Stimulated activated CD8-positive, alpha-beta memory T cell treated with anti-CD3 and anti-CD28 coated beads, Interleukin-7, amount 100 ng/mL, for 4 hours (primary cell): ENCODE measurements at regions not wholly inside any gene's neighbourhood (a gene's known extent, or its start where the extent isn't known, plus 50 kb on each side); places are given as distances from the start of the nearest gene placed in this dataset.

ENCODE experiments used
- DNase-seq, 2 donors: peaks; one replicate each; pipeline ENCODE4 v3.0.0-alpha.2; 2020; ENCODE audit warnings: low read depth in 2 of 2

DNA sequence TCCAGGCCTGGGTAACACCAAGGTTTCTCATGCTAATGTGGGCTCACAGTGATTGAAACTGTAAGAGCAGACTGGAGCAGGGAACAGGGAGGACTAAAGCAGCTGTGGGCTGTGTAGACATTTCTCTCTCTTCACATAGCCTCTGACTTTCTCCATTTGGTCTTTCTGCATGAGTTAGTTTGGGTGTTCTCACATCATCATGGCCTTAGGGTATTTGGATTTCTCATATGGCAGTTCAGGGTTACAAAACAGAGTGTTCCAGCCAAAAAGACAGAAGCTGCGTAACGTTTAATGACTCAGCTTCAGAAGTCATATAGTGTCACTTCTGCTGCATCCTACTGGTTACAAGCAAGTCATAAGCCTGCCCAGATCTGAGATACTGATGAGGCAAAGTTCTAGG, 52.0 kb upstream of the OSBPL8 start:
- DNase-seq: no peak

- DNase-seq: no peak
Measured at GRCh38 chr12:76614364-76614763, 54.8 kb upstream of the OSBPL8 start.

GRCh38 chr12:76618031-76618430, 58.5 kb upstream of the OSBPL8 start:
- DNase-seq: no peak

DNA sequence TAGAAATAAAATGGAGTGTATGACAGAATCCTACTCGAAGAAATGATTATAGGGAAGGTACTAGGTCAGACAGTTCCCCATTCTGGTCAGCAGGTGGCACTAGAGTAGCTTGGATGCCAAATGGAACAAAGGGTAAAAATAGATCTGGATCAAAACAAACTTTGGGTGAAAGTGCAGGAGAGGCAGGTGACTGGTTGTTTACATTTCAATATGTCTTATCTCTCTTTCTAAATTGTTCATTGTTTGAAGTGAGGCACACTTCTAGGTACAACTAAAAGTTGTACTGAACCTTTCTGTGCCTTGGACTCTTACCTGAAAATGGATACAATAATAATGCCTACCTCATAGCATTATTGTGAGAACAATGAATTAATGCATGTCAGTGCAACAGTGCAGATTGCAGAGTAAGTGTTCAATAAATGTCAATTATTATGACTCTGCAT, 62.0 kb upstream of the OSBPL8 start:
- DNase-seq: peak; percentile 31 to 56

DNA sequence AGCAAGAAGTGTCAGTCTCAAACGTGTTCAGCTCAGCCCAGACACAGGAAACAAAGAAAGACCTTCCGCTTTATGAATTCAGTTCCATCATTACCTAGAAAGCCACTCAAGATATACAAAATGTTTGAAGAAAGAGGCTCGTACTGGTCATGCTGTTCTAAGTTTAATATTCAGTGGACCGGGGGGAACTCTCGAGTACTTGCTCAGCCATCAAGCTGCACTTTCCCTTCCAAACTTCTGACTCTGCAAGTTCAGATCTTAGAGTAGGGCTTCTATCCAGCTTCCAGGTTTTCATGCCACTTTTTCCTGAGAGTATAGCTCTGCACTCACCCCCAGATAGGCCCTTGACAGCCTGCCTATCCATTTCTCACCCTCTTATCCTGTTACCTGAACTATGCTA, 62.8 kb upstream of the OSBPL8 start:
- no peak for DNase-seq

GRCh38 chr12:76622915-76623314, 63.3 kb upstream of the OSBPL8 start:
- no peak for DNase-seq

GRCh38 chr12:76623931-76624330, 64.4 kb upstream of the OSBPL8 start:
- DNase-seq: no peak

GRCh38 chr12:76627346-76628135, 68.0 kb upstream of the OSBPL8 start:
- no peak for DNase-seq

GRCh38 chr12:76628745-76629144, 69.2 kb upstream of the OSBPL8 start:
- DNase-seq: no peak

DNA sequence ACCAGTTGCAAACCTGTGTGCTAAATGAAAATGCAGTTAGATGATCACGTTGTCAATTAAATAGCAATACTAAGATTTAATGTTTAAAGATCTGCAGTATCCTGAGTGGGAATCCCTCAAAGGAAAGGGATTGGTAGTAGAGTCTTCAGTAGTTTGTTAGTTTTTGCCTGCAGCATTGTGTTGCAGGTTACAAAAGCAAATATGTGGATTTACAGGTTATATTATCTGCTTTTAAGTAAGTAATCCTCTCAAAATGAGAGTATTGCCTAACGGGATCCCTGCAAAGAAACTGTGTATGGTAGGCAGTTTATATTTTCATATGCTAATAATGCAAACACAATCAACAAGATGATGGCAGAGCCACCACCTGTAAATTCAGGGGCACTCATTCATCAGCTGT, 72.2 kb upstream of the OSBPL8 start:
- no peak for DNase-seq

- no peak for DNase-seq
Measured at GRCh38 chr12:76633415-76633814, 73.8 kb upstream of the OSBPL8 start.

DNA sequence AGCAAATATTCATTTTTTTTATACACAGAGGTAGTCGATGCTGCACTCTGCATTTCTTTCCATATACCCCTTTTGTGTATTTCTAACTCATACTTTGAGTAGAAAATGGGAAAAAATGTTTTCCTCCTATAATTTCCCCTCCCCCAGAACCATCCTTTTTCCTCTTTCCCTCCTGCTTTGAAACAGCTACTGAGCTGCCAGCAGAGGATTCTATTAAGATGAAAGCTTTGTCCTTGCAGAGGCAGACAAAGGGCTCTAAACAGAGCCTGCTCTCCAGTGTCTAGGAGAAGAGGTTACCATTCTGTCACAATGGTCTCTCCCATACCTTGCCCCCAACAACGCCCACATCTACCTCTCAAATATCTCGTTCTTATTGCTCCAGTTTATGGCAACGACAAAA, 74.6 kb upstream of the OSBPL8 start:
- DNase-seq: no peak

GRCh38 chr12:76636121-76636692, 76.6 kb upstream of the OSBPL8 start:
- no peak for DNase-seq

DNA sequence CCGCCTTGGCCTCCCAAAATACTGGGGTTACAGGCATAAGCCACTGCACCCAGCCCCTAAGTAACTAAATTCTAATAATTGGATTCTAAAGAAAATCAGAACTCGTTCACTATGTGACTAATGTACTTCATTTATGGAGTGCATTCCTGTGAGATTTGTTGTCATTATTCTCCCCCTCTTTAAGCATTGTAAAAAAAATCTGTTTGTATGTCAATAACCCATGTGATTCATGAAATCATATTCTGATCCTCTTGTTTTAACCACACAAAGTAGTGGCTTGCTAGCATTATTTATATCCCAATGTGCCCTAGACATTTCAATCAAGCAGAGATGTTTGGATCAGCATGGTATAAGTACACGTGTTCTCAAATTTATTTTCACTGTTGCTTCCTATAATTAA, 78.2 kb upstream of the OSBPL8 start:
- DNase-seq: no peak

DNA sequence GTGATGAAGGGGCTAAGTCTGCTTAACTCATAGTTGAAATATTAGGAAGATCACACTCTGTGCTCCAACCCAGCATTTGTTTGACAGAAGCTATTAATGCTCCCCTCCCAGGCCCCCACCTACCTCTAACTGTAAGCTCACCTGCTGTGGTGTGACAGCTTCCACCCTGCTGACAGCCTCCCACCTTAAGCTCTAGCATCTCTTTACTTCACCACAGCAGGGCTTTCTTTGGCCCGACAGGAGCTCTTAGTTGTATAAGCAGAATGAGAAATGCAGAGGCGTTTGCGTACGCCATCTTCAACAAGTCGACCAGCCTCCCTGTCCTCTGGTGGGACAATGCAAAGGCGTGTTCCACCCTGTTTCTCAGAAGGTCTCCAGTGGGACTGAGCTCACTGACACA, 80.1 kb upstream of the OSBPL8 start:
- DNase-seq: no peak

DNA sequence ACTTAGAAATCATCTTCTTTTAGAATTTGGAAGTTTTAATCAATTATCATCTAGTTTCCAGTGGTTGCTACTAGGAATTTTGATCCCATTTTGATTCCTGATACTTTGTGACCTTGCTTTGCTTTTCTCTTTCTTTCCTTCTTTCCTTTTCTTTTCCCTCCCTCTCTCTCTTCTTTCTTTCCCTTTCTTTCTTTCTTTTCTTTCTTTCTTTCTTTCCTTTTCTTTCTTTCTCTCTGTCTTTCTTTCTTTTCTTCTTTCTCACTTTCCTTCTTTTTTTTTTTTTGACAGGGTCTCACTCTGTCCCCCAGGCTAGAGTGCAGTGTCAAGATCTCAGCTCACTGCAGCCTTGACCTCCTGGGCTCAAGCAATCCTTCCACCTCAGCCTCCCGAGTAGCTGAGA, 81.5 kb upstream of the OSBPL8 start:
- no peak for DNase-seq

GRCh38 chr12:76641961-76642360, 82.4 kb upstream of the OSBPL8 start:
- no peak for DNase-seq

DNA sequence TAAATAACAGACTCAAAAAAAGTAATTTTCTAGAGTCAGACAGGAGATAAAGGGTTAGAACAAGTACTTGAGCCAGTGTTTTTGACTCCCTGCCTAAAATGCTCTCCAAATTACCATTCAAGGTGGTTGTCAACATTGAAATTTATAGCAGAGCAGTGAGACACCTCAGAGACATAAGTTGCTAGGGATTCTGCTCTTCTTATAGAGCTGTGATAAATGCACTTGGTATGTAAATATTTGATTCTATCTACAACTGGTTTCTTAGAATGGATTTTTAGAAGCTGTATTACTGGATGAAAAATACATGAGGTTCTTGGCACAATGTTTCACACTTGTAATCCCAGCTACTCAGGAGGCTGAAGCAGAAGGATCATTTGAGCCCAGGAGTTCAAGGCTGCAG, 83.9 kb upstream of the OSBPL8 start:
- no peak for DNase-seq

- DNase-seq: no peak
Measured at GRCh38 chr12:76644950-76645349, 85.4 kb upstream of the OSBPL8 start.

GRCh38 chr12:76645934-76646333, 86.4 kb upstream of the OSBPL8 start:
- no peak for DNase-seq

- no peak for DNase-seq
Measured at GRCh38 chr12:76646366-76646765, 86.8 kb upstream of the OSBPL8 start.

GRCh38 chr12:76649099-76649498, 89.5 kb upstream of the OSBPL8 start:
- DNase-seq: no peak

- no peak for DNase-seq
Measured at GRCh38 chr12:76652402-76652801, 92.8 kb upstream of the OSBPL8 start.

DNA sequence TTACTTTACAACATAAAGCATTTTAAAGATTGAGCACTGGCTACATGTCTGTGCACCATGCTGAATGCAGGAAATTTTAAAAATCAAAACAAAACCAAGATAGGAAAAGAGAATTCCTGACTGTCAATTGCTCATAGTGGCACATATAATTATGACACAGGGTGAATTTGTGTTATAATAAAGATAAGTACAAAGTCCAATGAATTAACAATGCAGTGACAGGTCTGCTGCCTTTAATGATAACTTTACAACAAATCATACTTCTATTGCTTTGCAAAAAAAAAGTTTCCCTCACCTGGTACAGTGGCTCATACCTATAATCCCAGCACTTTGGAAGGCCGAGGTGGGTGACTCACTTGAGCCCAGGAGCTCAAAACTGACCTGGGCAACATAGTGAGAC, 93.8 kb upstream of the OSBPL8 start:
- no peak for DNase-seq
